GM03348 (cell line): ENCODE measurements at regions not wholly inside any gene's neighbourhood (a gene's known extent, or its start where the extent isn't known, plus 50 kb on each side); places are given as distances from the start of the nearest gene placed in this dataset.
"Not testable (repeated sequence)": the region's sequence is repeated elsewhere in the genome, so short reads cannot be mapped to it uniquely, and the experiment has no call there.

Experiments
- DNase-seq: peaks from one replicate; pipeline ENCODE4 v3.0.0; 2012; ENCODE audit warnings: low spot score

DNA sequence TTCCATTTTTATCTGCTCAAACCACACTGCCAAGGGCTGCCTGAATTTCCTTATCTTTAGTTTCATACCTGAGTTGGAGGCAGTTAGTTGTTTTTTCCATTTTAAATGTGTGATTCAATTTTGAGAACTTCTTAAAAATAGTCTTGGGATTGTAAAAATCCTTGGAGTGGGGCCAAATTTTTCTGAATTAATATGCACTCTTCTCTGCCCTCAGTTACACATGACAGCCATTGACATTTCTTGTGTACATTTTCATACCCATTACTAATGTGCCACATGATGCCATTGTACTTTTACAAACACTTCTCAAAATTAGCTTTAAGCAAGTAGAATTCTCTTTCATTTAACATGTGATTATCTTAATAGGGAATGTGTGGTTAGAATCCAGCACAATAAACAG lies 141.7 kb downstream of the C3orf38 start:
- no peak for DNase-seq

DNA sequence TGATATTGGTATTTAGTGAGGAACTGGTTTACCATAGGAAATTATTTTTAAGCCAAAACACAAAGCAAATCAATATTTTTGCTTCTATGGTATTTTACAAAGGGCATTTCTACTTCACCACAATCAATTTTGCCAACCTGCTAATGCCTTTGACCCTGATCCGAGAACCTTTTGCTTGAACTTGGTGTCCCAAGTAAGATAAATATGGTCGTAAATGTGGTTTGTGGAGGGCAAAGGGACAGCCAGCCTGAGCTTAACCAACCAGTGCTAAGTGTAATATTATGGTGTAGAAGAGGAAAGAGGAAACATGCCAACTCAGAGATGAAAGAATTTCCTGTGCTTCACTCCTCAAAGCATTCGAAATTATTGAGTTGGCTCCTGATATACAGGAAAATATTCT lies 148.4 kb downstream of the C3orf38 start:
- no peak for DNase-seq

DNA sequence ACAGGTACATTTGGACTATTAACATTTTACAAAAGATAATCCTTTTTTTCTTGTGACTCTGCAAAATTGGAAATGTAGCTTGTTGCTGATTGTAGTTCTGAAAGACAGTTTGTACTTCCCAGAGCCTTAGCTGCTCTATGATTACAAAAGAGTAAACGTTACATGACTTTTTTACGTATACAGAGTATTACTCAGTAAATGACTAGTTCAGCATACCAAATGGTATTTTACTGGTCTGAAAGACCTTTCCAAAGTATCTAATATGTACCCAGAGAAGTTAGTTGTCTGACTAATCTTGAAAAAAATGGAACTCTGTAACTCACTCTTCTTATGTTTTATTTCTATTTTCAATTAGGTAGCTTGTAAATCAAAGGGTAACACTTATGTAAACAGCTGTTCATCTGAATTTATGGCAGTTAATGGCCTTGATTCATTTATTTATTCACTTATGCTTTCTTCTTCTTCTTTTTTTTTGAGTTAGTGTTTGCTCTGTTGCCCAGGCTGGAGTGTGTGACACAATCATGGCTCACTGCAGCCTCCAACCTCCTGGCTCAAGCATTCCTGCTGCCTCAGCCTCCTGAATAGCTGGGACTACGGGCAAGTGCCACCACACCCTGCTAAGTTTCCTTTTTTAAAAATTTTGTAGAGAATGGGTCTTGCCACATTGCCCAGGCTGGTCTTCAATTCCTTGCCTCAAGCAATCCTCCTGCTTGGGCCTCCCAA lies 151.7 kb downstream of the C3orf38 start:
- DNase-seq, result no peak

DNA sequence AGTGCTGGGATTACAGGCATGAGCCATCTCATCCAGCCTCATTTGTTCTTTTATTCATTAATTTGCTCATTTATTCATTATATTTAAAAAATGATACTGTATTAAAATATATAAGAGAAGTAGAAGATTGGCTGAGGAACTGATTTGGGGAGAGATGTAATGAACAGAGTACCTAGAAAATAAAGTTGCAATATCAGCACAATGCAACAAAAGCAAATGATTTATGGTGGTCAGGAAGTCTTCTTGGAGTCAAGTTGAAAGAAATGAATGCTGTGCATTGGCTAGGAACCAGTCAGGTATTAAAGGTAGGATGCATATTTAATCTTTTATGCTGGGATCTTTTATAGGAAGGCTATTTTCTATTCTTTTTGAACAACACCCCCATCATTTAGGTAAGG lies 152.2 kb downstream of the C3orf38 start:
- no peak for DNase-seq

DNA sequence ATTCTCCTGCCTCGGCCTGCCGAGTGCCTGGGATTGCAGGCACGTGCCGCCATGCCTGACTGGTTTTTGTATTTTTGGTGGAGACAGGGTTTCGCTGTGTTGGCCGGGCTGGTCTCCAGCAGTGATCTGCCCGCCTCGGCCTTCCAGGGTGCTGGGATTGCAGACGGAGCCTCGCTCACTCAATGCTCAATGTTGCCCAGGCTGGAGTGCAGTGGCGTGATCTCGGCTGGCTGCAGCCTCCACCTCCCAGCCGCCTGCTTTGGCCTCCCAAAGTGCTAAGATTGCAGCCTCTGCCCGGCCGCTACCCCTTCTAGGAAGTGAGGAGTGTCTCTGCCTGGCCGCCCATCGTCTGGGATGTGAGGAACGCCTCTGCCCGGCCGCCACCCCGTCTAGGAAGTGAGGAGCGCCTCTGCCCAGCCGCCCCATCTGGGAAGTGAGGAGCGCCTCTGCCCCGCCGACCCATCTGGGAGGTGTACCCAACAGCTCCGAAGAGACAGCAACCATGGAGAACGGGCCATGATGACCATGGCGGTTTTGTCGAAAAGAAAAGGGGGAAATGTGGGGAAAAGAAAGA lies 153.7 kb downstream of the C3orf38 start:
- not testable (repeated sequence) for DNase-seq

DNA sequence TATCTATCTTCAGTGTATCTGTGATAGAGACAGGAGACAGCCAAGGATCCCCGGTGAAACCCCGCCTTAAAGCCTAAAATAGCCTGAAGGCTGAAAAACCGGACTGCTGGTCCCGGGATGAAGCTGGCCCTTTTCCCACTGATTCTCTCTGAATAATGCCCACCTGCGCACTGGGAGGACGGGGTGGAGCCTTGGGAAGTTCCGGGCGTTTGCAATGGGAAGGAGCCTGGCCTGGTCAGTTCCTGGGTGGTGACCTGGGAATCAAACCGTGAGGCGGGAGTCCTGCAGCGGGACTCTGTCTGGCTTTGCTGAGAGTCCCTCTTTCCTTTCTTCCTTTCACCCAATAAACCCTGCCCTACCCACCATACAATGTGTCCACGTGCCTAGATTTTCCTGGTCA lies 157.9 kb downstream of the C3orf38 start:
- DNase-seq, result no peak

DNA sequence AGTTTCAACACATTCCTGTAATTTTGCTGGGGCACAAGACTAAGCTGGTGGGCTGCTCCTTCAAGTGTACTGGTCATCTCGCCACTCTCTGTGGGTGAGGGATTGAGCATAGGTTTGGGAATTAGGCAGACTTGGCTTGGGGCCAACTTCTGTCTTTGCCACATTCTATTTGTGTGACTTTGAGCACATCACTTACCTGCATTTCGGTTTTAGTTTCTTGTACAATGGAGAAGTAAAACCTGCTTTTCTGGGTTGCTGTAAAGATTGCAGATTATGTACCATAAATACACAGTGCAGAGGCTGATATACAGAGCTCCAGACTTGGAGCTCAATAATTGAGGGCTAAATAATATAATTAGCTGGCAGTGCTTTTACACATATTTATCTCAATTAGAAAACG lies 162.1 kb downstream of the C3orf38 start:
- no peak for DNase-seq

DNA sequence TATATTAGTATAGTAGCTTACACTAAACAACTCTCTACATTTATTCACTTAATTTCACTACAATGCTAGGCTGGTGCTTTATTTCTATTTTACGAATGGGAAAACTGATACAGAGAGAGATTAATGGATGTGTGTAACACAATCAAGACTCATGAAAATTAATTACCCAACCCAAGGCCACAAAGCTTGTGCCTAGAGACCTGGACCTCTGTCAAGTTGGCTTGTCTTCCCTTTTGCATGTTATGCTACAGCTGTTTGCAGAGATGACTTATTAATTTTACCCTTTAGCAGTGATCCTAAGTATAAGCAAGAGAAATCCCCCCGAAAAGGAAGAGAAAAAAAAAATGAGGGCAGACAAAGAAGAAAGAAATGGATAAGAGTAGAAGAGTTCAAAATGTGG lies 162.5 kb downstream of the C3orf38 start:
- DNase-seq, result no peak

DNA sequence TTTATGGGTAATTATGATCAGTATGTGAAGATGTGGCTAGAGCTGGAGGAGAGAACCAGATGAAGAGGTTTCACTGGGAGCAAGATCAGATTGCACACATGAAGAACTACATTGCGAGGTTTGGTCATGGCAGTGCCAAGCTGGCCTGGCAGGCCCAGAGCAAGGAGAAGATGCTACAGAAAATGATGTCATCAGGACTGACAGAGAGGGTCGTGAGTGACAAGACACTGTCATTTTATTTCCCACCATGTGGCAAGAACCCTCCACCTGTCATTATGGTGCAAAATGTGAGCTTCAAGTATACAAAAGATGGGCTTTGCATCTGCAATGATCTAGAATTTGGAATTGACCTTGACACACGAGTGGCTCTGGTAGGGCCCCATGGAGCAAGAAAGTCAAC lies 168.3 kb downstream of the C3orf38 start:
- no peak for DNase-seq

DNA sequence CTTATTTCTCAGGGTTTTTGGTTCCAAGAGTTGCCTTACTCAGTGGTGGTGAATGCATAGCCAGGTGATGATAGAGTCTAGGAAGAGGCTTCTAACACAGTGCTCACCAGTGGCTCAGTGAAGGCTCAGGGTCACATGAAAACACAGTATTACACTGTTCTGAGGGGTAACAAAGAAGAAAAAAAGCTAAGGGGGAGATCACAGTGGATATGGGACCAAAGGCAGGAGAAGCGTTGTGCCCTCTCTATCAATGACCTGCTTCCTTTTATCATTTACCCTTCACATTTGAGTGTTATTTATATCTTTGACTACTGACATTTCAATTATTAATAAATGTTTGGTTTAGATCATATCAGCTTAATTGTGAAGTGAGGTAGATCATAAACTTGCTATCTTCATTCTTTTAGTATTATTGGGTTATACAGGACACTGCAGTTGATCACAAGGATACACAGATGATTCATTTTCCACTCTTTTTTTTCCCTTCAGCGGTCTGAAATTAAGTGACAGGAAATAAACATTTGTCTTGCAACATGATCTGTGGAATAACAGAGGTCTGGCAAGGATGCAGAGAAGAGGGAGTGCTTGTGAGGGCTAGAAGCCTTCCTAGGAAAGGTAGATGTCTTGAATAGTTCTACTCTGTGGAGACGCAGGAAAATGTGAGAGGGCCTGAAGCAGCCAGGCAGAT lies 171.7 kb downstream of the C3orf38 start:
- DNase-seq, result no peak

DNA sequence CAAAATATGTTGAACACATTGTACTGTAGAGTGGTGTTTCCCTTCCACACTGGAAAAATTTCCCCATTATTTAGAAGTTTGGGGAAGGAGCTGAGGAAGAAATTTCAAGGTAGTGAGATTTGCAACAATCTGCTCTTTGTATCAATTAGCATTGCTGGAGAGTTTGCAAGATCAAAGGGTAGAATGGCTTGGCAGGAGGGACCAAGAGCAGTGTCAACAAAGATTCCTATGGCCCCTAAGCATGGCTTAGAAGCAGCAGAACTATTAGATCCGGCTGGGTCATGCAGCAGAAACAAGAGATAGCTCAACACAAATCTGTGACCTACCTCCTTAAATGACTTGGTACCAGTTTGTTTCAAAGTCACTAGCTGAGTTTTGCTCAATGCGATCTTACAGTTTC lies 175.0 kb downstream of the C3orf38 start:
- DNase-seq, result no peak

DNA sequence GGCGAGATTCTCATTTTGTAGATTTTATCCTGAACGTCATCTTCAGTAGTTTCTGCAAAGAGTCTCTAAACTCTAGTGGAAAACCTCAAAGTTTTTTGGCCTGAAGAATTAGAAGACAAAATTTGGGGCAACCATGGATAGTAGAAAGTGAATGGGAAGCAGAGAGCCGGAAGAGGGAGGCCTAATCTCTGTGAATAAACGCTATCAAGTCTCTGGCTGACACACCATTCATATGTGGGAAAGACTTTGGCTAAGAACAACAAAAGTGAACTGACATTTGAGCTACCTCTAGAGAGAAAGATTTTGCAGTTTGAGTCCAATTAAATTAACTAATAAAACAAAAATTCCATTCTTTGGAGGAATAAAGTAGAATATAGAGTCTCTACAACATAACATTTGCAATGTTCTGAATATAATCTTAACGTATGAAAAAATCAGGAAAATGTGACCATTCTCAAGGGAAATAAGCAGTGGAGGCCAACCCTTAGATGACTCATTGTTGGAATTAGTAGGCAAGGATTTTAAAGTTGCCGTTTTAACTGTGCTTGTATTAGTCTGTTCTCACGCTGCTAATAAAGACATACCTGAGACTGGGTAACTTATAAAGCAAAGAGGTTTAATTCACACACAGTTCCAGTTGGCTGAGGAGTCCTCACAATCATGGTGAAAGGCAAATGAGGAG lies 184.6 kb downstream of the C3orf38 start:
- no peak for DNase-seq

DNA sequence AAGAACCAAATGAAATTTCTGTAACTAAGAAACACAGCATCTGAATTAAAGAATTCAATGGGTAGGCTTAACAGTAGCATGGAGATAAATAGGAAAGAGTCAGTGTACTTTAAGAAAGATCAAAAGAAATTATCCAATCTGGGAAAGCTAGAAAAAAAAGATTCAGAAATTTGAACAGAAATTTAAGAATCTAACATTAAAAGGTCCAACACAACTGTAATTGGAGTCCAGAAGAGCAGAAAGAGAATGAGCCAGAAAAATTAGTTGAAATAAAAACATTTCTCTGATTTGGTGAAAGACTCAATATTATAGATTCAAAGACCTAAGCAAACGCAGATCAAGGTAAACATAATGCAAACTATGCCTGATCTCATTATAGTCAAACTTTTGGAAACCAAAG lies 187.1 kb downstream of the C3orf38 start:
- DNase-seq, result no peak

DNA sequence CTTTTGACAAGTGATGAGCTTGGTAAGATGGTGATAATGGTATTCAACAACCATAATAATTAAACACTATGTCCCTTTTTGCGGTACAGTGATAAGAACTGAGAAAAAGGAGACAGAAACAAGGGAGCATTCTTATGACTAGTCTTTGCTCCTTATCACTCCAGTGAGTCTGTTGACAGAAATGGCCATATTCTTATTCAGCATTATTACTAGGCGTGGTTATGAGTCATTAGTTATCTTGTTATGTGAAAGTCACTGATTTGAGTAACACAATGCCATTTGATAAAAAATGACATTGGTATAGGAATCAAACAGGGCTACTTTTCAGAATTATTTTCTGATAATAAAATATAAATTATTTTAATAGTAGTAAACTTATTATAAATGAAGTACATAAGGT lies 193.5 kb downstream of the C3orf38 start:
- DNase-seq, result no peak

DNA sequence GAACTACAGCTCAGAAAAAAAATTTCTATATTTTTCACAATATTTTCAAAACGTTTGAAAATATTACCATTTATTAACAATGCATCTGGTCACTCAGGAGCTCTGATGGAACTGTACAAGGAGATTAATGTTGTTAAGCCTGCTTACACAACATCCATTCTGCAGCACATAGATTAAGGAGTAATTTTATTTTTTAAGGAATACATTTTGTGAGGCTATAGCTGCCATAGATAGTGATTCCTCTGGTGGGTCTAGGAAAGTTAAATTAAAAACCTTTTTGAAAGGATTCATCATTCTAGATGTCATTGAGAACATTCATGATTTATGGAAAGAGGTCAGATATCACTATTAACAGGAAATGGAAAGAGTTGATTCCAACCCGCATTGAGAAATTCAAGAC lies 196.9 kb downstream of the C3orf38 start:
- no peak for DNase-seq

DNA sequence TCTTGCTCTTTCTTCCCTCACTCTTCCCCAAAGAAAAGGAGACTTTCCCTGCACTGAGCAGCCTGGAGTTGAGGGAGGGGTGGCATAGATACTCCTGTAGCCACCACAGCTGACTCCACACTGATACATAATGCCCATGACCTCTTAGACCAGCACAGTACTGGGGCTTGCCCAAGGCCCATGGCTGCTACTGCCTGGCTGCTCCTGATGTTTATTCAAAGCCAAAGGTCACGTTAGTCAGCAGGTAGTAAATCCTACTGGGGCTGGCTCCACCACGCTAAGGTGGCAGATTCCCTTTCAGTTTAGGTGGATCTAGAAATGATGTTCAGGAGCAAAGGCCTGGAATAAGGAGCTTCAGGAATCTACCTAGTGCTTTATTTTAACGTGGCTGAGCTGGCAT lies 212.7 kb downstream of the C3orf38 start:
- no peak for DNase-seq

DNA sequence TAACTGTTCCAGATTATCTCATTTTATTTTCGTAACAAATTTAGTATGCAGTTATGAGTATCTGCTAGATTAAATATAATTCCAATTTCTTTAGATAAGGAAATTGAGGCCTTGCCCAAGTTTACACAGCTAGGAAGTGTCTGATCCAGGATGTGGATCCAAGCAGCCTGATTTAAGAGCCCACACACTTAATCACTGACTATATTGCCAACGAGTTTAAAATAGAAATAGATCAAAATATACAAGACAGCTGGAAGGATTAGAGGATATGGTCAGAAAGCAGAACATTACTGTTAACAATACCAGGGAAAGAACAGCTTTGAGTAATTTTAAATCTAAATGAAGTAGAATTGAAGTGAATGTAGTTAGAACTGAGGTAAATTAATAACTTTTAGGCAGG lies 215.2 kb downstream of the C3orf38 start:
- DNase-seq, result no peak

DNA sequence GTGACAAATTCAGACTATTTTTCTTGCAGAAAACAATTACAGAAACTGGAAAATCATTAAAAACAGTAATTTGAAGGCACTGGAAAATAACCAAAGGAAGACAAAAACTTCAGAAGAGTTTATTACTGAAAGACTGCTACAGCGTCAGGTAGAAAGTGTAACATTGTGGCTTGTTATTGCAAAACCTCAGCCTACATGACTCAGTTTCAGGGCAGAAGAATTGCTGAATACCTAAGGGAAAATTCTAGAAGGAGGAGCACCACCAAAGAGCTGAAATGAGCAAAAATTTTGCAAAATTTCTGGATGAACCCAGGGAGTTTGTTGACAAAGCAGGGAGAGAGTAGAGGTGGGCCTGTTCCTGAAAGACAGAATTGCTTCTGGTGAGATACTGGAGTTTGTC lies 219.6 kb downstream of the C3orf38 start:
- DNase-seq, result no peak

DNA sequence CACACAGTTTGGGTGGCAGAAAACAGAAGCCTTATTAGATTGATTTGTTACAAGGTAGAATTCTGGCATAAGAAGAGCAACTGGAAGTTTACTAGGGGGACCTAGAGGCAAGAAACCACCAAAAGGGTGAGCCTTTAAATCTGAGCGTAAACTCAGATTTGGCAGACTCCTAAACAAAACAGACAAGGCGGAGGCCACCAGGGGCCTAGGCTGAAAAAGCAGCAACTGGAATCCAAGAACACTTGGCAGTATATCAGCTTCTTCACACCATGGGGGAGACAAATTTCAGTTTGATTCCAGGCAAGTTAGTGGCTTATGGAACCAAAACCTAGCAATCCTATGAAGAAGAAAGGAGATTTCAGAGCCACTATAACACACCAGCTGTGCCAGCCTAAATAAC lies 220.0 kb downstream of the C3orf38 start:
- no peak for DNase-seq

DNA sequence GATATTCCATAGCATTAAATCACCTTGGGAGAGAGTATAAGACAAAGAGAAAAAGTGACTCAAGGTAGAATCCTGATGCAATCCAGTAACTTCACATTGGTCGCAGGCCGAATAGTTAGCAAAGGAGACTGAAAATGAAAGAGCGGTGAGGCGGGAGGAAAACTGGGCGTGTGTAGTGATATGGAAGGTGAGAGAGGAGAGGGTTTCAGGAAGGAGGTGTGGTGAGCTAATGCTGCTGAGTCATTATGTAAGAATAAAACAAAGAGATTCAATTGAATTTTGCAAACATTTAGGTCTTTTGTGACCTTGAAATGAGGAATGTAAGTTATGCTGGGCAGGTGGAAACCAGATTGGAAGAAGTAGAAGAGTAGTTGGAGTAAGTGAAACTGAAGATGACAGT lies 235.3 kb downstream of the C3orf38 start:
- DNase-seq, result no peak

DNA sequence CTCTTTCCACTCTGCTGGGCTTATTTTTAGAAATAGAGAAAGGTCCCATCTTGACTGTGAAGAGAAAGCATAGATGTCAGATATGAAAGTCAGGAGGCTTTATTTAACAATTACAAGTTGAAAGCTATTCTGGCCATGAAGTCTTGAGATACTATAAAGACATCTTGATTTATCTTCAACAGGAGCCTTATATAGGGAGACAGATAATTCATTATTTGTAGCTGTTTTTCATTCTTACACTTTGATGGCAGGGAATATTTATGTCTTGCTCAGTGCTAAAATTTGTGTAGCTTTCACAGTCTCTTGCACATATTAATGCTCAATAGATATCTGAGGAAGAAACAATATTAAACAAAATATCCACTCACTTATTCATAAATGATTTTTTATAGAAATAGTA lies 248.8 kb downstream of the C3orf38 start:
- DNase-seq, result no peak

DNA sequence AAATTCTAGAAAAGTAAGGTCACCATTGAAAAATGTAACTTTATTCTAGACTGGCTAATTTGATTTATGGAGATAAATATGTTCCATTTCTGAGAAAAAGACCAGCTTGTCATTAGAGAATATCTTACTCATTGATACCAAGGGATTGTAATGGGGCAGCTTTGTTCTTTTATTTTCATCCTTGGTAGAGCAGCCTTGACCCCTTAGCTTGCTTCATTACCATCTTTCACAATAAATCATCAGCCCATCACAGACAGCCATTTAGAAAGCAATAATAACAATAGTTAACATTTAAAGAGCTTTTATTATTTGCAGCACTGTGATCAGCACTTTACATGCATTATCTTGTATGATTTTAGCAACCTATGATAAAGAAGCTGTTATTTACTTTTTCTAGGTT lies 253.6 kb downstream of the C3orf38 start:
- DNase-seq, result no peak

DNA sequence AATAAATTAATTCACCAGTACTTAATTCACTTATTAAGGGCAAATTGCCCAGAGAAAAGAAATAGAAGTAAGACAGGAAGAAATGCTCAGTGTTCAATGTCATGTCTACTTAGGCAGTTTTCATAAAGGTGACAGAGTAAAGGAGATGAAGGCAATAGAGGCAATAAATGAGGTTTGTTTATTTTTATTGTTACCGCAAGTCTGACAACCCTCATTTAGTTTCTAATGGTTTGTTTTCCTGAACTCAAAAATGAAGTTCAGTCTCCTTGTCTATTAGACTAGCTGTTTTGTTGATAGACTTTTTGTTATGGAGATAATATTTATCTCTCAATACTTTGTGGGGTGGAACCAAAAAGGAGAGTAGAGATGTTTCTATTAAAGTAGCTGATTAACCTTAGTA lies 258.3 kb downstream of the C3orf38 start:
- DNase-seq, result no peak
